EL (cell line): ENCODE measurements at regions not wholly inside any gene's neighbourhood (a gene's known extent, or its start where the extent isn't known, plus 50 kb on each side); places are given as distances from the start of the nearest gene placed in this dataset.
"Not testable (repeated sequence)": the region's sequence is repeated elsewhere in the genome, so short reads cannot be mapped to it uniquely, and the experiment has no call there.

Experiments used
- DNase-seq: peaks from one replicate; pipeline ENCODE4 v3.0.0-alpha.2; 2016

GRCh38 chr4:20196476-20196875, 55.2 kb upstream of the SLIT2 start:
- DNase-seq: peak; percentile 32

GRCh38 chr4:20195071-20195885, 56.4 kb upstream of the SLIT2 start:
- peak; percentile 83 for DNase-seq

GRCh38 chr4:20194123-20195013, 57.3 kb upstream of the SLIT2 start:
- DNase-seq: peak; percentile 86

GRCh38 chr4:20193141-20193936, 58.4 kb upstream of the SLIT2 start:
- DNase-seq: peak; percentile 48

GRCh38 chr4:20192736-20193135, 59.0 kb upstream of the SLIT2 start:
- DNase-seq: no peak

- DNase-seq: no peak
Measured at GRCh38 chr4:20185103-20185502, 66.6 kb upstream of the SLIT2 start.

GRCh38 chr4:20183131-20183530, 68.6 kb upstream of the SLIT2 start:
- DNase-seq: not testable (repeated sequence)

- DNase-seq: no peak
Measured at GRCh38 chr4:20181926-20182325, 69.8 kb upstream of the SLIT2 start.

- DNase-seq: no peak
Measured at GRCh38 chr4:20180509-20180908, 71.2 kb upstream of the SLIT2 start.

GRCh38 chr4:20178902-20179576, 72.7 kb upstream of the SLIT2 start:
- DNase-seq: no peak

GRCh38 chr4:20176881-20177280, 74.8 kb upstream of the SLIT2 start:
- DNase-seq: no peak

- DNase-seq: peak; percentile 34
Measured at GRCh38 chr4:20172070-20172760, 79.5 kb upstream of the SLIT2 start.

- DNase-seq: no peak
Measured at GRCh38 chr4:20166544-20166943, 85.2 kb upstream of the SLIT2 start.

- DNase-seq: no peak
Measured at GRCh38 chr4:20159516-20159915, 92.2 kb upstream of the SLIT2 start.

- DNase-seq: no peak
Measured at GRCh38 chr4:20158195-20158594, 93.5 kb upstream of the SLIT2 start.

- DNase-seq: peak; percentile 5
Measured at GRCh38 chr4:20151436-20151835, 100.3 kb upstream of the SLIT2 start.

- DNase-seq: not testable (repeated sequence)
Measured at GRCh38 chr4:20149143-20149542, 102.6 kb upstream of the SLIT2 start.

GRCh38 chr4:20137176-20137575, 114.5 kb upstream of the SLIT2 start:
- DNase-seq: peak; percentile 34

- peak; percentile 7 for DNase-seq
Measured at GRCh38 chr4:20127626-20128025, 124.1 kb upstream of the SLIT2 start.

- peak; percentile 45 for DNase-seq
Measured at GRCh38 chr4:20126906-20127305, 124.8 kb upstream of the SLIT2 start.

GRCh38 chr4:20124317-20125026, 127.2 kb upstream of the SLIT2 start:
- DNase-seq: no peak
